Nephron (organoid): ENCODE measurements at regions not wholly inside any gene's neighbourhood (a gene's known extent, or its start where the extent isn't known, plus 50 kb on each side); places are given as distances from the start of the nearest gene placed in this dataset.

Experiments used
- H3K27ac Mint-ChIP-seq, 3 experiments: 2 replicates each; pipeline ENCODE4 v1.8.0; 2020; ENCODE audit warnings: mixed read lengths in 3 of 3, mild to moderate bottlenecking in 2 of 3, moderate library complexity in 1 of 3
- H3K27me3 Mint-ChIP-seq: 2 replicates; pipeline ENCODE4 v1.8.0; 2021; ENCODE audit warnings: low read depth, mild to moderate bottlenecking, moderate library complexity, mixed read lengths
- H3K36me3 Mint-ChIP-seq: 2 replicates; pipeline ENCODE4 v1.8.0; 2020; ENCODE audit warnings: low read depth, mixed read lengths
- H3K4me1 Mint-ChIP-seq: 2 replicates; pipeline ENCODE4 v1.8.0; 2020; ENCODE audit warnings: mixed read lengths
- H3K4me3 Mint-ChIP-seq, 3 experiments: 2 replicates each; pipeline ENCODE4 v1.8.0; 2020; ENCODE audit warnings: mild to moderate bottlenecking in 3 of 3, mixed read lengths in 3 of 3, moderate library complexity in 2 of 3
- H3K9me3 Mint-ChIP-seq: 2 replicates; pipeline ENCODE4 v1.8.0; 2020; ENCODE audit warnings: mixed read lengths
- TF ChIP-seq, protein P1 (sequence below), 3 experiments: fragments of 200-600 bp; sonication (generic); IDR thresholded peaks; one replicate each; pipeline ENCODE4 v1.5.0; 2021; ENCODE audit warnings: antibody characterized with exemption in 3 of 3; ENCODE audit not compliant: unreplicated experiment in 3 of 3

DNA sequence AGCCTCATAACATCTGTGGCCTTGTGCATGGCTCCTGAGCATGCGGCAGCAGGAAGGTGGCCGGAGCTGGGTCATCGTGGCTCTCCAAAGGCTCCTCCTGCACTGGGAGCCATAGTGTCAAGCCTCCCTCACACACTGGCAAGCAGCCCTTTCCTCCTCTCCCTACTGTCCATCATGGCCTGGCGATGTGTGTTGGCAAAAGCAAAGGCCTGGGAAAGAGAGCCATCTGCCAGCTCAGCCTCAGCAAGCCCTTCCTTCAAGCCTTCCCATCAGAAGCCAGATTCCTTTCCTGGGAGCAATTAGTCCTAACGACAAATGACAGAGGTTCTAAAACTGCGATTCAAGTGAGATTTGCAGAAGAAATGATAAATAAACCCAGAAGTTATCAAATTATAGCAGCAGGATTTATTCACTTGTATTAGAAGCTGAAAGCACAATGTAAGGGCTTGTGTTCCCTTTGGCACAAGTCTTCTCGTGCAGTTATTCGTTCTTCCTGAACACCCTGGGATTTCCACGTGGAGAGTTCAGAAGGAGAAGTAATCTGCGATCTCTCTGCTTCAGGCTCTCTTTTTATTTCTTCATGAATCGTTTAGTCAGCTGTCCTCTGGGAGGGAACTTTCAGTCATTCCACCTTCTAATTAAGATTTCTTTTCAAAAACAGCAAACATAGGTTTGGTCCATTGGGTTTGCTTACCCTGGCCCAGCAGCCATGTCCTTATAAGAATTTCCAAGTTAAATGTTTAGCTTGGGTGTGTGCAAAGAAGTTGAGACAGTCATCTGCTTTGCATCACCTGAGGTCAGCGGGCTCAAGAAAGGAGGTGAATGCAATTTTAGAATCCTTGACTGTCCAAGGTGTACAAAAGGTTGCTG, 110.3 kb upstream of the TMC3 start:
- Mint-ChIP-seq H3K4me3 (no peak overlapping the region), H3K9me3 (peaks cover 6% of the 10 kb centered on the region), H3K36me3 (no peaks in the 10 kb centered on the region), H3K27ac (peak overlapping the region; percentile 26 to 73 (median 60)), H3K4me1 (peaks cover 51% of the 10 kb centered on the region), H3K27me3 (peaks cover 9% of the 10 kb centered on the region)
- TF ChIP-seq, protein P1, sequence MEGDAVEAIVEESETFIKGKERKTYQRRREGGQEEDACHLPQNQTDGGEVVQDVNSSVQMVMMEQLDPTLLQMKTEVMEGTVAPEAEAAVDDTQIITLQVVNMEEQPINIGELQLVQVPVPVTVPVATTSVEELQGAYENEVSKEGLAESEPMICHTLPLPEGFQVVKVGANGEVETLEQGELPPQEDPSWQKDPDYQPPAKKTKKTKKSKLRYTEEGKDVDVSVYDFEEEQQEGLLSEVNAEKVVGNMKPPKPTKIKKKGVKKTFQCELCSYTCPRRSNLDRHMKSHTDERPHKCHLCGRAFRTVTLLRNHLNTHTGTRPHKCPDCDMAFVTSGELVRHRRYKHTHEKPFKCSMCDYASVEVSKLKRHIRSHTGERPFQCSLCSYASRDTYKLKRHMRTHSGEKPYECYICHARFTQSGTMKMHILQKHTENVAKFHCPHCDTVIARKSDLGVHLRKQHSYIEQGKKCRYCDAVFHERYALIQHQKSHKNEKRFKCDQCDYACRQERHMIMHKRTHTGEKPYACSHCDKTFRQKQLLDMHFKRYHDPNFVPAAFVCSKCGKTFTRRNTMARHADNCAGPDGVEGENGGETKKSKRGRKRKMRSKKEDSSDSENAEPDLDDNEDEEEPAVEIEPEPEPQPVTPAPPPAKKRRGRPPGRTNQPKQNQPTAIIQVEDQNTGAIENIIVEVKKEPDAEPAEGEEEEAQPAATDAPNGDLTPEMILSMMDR (IDR thresholded peaks at IDR 0.05; ENCODE audit: unreplicated experiment in 3 of 3): no peak

DNA sequence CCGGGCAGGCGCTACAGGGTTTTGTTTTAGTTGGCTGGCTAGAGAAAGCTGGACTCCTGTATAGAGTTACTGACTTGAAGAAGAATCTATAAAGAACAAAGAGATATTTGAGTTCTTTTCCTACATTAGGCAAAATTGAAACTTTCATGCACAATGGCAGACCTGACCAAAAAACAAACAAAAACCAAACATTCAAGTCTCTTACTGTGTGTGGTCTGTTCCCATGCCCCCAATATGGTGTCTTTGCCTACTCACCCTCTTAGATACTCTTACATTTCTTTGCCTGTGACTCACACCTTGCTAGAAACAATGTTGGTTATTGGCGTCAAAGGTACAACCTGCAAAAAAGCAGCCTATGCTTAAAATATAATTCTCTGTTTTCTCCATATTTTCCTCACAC, 109.5 kb upstream of the TMC3 start:
- no peaks in the 10 kb centered on the region for H3K36me3 Mint-ChIP-seq
- peak overlapping the region in 2 of 3 experiments; percentile 27 to 73 for H3K27ac Mint-ChIP-seq
- H3K4me1 Mint-ChIP-seq: peaks cover 51% of the 10 kb centered on the region
- peaks cover 3% of the 10 kb centered on the region for H3K9me3 Mint-ChIP-seq
- no peak overlapping the region for H3K4me3 Mint-ChIP-seq
- peaks cover 9% of the 10 kb centered on the region for H3K27me3 Mint-ChIP-seq
- TF ChIP-seq, protein P1 (IDR thresholded peaks at IDR 0.05; ENCODE audit: unreplicated experiment in 3 of 3): no peak

DNA sequence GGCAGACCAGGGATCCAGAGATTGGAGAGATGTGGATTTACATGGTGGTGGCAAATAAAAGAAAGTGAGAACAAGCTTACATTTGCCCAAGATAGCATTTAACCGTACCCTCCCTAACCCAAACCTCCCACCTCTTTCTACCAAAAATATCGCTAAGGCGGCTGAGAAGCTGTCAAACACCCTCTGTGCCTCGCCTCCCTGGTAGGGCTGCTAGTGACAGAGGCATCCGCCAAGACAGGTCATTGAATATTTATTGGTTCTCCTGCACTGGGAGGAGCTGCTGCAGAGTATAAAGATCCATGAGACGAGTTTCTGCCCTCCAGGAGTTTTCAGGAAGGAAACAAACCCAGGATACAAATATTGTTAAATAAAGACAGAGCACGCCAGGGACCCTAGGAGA, 107.3 kb upstream of the TMC3 start:
- TF ChIP-seq, protein P1 (IDR thresholded peaks at IDR 0.05; ENCODE audit: unreplicated experiment in 3 of 3): no peak
- H3K27ac Mint-ChIP-seq: peak overlapping the region; percentile 51 to 68 (median 58)
- no peaks in the 10 kb centered on the region for H3K36me3 Mint-ChIP-seq
- no peak overlapping the region for H3K4me3 Mint-ChIP-seq
- peaks cover 40% of the 10 kb centered on the region for H3K4me1 Mint-ChIP-seq
- H3K27me3 Mint-ChIP-seq: no peaks in the 10 kb centered on the region
- peaks cover under 1% of the 10 kb centered on the region for H3K9me3 Mint-ChIP-seq

DNA sequence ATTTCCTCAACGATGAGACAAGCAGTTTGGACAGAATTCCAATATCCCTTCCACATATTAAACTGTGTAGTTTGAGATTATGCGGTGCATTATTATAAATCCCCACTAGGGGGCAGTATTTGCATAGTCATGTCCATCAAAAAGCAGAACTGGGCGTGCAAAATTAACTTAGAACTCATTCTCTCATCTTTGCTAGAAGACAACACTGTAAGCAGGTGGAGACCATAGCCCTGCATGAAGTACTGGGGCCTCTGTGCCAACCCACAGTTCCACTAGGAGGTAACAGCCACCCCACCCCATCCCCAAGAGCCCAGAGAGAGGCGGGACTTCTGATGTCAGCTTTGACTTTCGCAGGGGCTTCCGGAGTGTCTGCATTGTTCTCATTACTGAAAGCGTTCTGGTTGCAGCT, 106.6 kb upstream of the TMC3 start:
- H3K27me3 Mint-ChIP-seq: no peaks in the 10 kb centered on the region
- peak overlapping the region in 1 of 3 experiments; percentile 8 for H3K4me3 Mint-ChIP-seq
- TF ChIP-seq, protein P1 (IDR thresholded peaks at IDR 0.05; ENCODE audit: unreplicated experiment in 3 of 3): peak; percentile 83 to 91 (median 89)
- no peaks in the 10 kb centered on the region for H3K9me3 Mint-ChIP-seq
- no peaks in the 10 kb centered on the region for H3K36me3 Mint-ChIP-seq
- peak overlapping the region; percentile 58 to 85 (median 68) for H3K27ac Mint-ChIP-seq
- peaks cover 38% of the 10 kb centered on the region for H3K4me1 Mint-ChIP-seq

DNA sequence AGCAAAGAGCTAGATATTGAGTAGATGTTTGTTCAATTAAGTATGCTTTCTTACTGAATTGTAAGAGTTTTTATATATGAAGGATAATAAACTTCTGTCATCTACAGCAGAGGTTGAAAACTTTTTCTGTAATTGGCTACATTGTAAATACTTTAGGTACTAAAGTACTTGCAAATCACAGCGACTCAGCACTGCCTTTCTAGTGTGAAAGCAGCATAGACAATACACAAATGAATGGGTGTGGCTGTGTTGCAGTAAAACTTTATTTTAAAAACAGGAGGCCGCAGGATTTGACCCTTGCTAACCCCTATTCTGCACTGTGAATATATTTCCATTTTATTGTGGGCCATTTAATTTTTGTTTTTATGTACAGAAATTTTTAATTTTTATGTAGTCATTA, 104.3 kb upstream of the TMC3 start:
- Mint-ChIP-seq H3K4me1 (peaks cover 19% of the 10 kb centered on the region), H3K27ac (no peak overlapping the region), H3K36me3 (no peaks in the 10 kb centered on the region), H3K9me3 (no peaks in the 10 kb centered on the region), H3K27me3 (no peaks in the 10 kb centered on the region), H3K4me3 (no peak overlapping the region)
- TF ChIP-seq, protein P1 (IDR thresholded peaks at IDR 0.05; ENCODE audit: unreplicated experiment in 3 of 3): no peak

DNA sequence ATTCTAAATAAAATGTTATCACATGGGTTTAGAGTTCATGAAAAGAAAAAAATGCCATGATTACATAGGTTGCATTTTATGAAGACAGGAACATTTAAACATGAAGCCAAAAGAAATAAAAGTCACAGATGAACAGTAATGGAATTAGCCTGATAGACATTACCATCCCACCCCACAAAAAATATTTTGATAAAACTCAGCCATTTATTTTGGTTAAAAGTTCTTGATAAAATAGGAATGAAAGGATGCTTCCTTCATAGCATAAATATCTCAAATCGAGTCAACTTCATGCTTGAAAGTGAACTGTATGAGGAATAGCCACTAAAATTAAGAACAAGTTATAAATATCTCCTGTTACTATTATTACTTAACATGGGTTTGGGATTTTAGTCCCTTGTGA, 101.9 kb upstream of the TMC3 start:
- H3K9me3 Mint-ChIP-seq: no peaks in the 10 kb centered on the region
- H3K4me3 Mint-ChIP-seq: no peak overlapping the region
- H3K4me1 Mint-ChIP-seq: peaks cover 6% of the 10 kb centered on the region
- H3K36me3 Mint-ChIP-seq: no peaks in the 10 kb centered on the region
- H3K27ac Mint-ChIP-seq: no peak overlapping the region
- H3K27me3 Mint-ChIP-seq: no peaks in the 10 kb centered on the region
- TF ChIP-seq, protein P1 (IDR thresholded peaks at IDR 0.05; ENCODE audit: unreplicated experiment in 3 of 3): no peak
